K562 (cell line): ENCODE measurements at regions not wholly inside any gene's neighbourhood (a gene's known extent, or its start where the extent isn't known, plus 50 kb on each side); places are given as distances from the start of the nearest gene placed in this dataset.

ENCODE experiments used
- ATAC-seq: fragments of 200-7000 bp; cut with Tn5 transposase; 3 replicates; pipeline ENCODE4 v1.9.1; 2020; ENCODE audit warnings: moderate library complexity
- BruUV-seq: library from RNA; stranded (reverse); fragments of 400-500 nt; replicated peaks from 2 replicates; lab custom pipeline; 2021; lab: Mats Ljungman, UMichigan
- CTCF ChIA-PET: fragments of 300-600 bp; formaldehyde crosslinking; extraction: SDS; loops from one replicate; lab custom pipeline; 2021; ENCODE audit warnings: low intra/inter-chr PET ratio; lab: Yijun Ruan, JAX
- POLR2A ChIA-PET: fragments of 300-600, 350-650 bp; sonication (Branson Sonifier 250); formaldehyde crosslinking; extraction: SDS; loops from one replicate; lab custom pipeline; 2021; ENCODE audit warnings: antibody characterized with exemption, inconsistent platforms; lab: Yijun Ruan, JAX
- DNase-seq, 4 experiments: peaks; one replicate each; pipeline versions ENCODE4 v3.0.0 to v3.0.0-alpha.2; 2011 to 2018; ENCODE audit warnings: low spot score in 3 of 4, mixed read lengths in 3 of 4; ENCODE audit errors: extremely low read depth in 1 of 4
- FAIRE-seq: peaks from 2 replicates; lab custom pipeline; 2011; peaks lifted over from hg19 to GRCh38; lab: Jason Lieb, UNC
- H2AFZ ChIP-seq: 2 replicates; pipeline ENCODE4 v1.6.0; 2011; ENCODE audit warnings: low read depth, low read length, control low read depth, inconsistent platforms
- H3K27ac ChIP-seq: fragments of 200-600 bp; 3 replicates; pipeline ENCODE4 v1.8.0; 2011; ENCODE audit warnings: low read depth, mild to moderate bottlenecking, control low read depth, inconsistent platforms, low read length, moderate library complexity, mixed read lengths; ENCODE audit errors: extremely low read depth
- H3K27me3 ChIP-seq, 2 experiments: fragments of 300-600 bp in 1 of 2; 2 replicates in 1 of 2; 3 replicates in 1 of 2; pipeline versions ENCODE4 v1.6.0 to v1.8.0; 2011; ENCODE audit warnings: inconsistent platforms in 2 of 2, low read length in 2 of 2, mild to moderate bottlenecking in 1 of 2, mixed read lengths in 1 of 2, moderate library complexity in 1 of 2; ENCODE audit not compliant: control insufficient read depth in 2 of 2, insufficient read depth in 2 of 2
- H3K36me3 ChIP-seq: fragments of 300-600 bp; 3 replicates; pipeline ENCODE4 v1.8.0; 2011; ENCODE audit warnings: mild to moderate bottlenecking, low read length, inconsistent platforms; ENCODE audit not compliant: control insufficient read depth, insufficient read depth
- H3K4me1 ChIP-seq, 2 experiments: fragments of 200-600 bp in 1 of 2; replicated peaks in 1 of 2; 2 replicates in 1 of 2; 3 replicates in 1 of 2; pipeline versions ENCODE4 v1.5.1 to v1.8.0; 2011; ENCODE audit warnings: inconsistent platforms in 2 of 2, low read length in 2 of 2, mild to moderate bottlenecking in 1 of 2, mixed read lengths in 1 of 2, moderate library complexity in 1 of 2; ENCODE audit not compliant: control insufficient read depth in 2 of 2, insufficient read depth in 2 of 2
- H3K4me2 ChIP-seq: 2 replicates; pipeline ENCODE4 v1.6.1; 2011; ENCODE audit warnings: low read length, control low read depth, inconsistent platforms, mixed read lengths; ENCODE audit not compliant: insufficient read depth
- H3K4me3 ChIP-seq: fragments of 200-600 bp; sonication (generic), shearing (Covaris generic); 2 replicates; pipeline ENCODE4 v1.5.1; 2016; ENCODE audit warnings: control low read depth, inconsistent platforms
- H3K79me2 ChIP-seq: fragments of 200-600 bp; 3 replicates; pipeline ENCODE4 v1.8.0; 2011; ENCODE audit warnings: low read length, inconsistent platforms; ENCODE audit not compliant: control insufficient read depth, insufficient read depth
- H3K9ac ChIP-seq, 2 experiments: 2 replicates each; pipeline versions ENCODE4 v1.6.0 to v1.6.1; 2011; ENCODE audit warnings: low read depth in 2 of 2, low read length in 2 of 2, control low read depth in 1 of 2, inconsistent platforms in 1 of 2, mild to moderate bottlenecking in 1 of 2, mixed read lengths in 1 of 2; ENCODE audit not compliant: insufficient read depth in 1 of 2
- H3K9me1 ChIP-seq: one replicate; pipeline ENCODE4 v1.6.0; 2011; ENCODE audit warnings: inconsistent platforms, mild to moderate bottlenecking, low read length, moderate library complexity; ENCODE audit not compliant: control insufficient read depth, insufficient read depth
- H3K9me3 ChIP-seq: replicated peaks from 2 replicates; pipeline ENCODE4 v1.5.1; 2011; ENCODE audit warnings: low read depth, low read length, inconsistent platforms; ENCODE audit not compliant: control insufficient read depth, insufficient read depth
- H4K20me1 ChIP-seq: replicated peaks from 2 replicates; pipeline ENCODE4 v1.6.1; 2011; ENCODE audit warnings: low read length, inconsistent platforms, mixed read lengths; ENCODE audit not compliant: control insufficient read depth, insufficient read depth
- FOXJ3 ChIP-seq: sonication (generic); formaldehyde crosslinking; IDR thresholded peaks from 2 replicates; pipeline ENCODE4 v1.4.0; 2020; ENCODE audit warnings: mild to moderate bottlenecking, missing genetic modification reagents
- PHF21A ChIP-seq: fragments of 450-650 bp; IDR thresholded peaks from 2 replicates; pipeline ENCODE4 v1.6.1; 2017; ENCODE audit warnings: low read depth, borderline replicate concordance
- POLR2AphosphoS2 ChIP-seq: IDR thresholded peaks from 2 replicates; pipeline ENCODE4 v1.6.1; 2012; ENCODE audit warnings: low read length, improper control_type of control experiment
- RHOXF2B ChIP-seq: fragments of 250-450 bp; sonication (Bioruptor Pico); conservative IDR thresholded peaks from 2 replicates; pipeline ENCODE4 v1.5.1; 2021
- ZBTB8A ChIP-seq: fragments of 450-650 bp; IDR thresholded peaks from 2 replicates; pipeline ENCODE4 v1.6.1; 2018; ENCODE audit warnings: mild to moderate bottlenecking, moderate library complexity; ENCODE audit not compliant: partially characterized antibody
- WGBS: fragments of 100-300 bp; shearing (Covaris generic); methylation state at CpG from one replicate; pipeline ENCODE4 v1.1.6; 2016; ENCODE audit warnings: low coverage, mixed read lengths; ENCODE audit not compliant: insufficient coverage; ENCODE audit errors: missing lambda C conversion rate; 5-methylcytosine and 5-hydroxymethylcytosine counted together
- in situ Hi-C: fragments of 300-500 bp; cut with MboI; formaldehyde crosslinking; loops from 4 replicates; pipeline ENCODE4 v1.15.0; 2018; ENCODE audit warnings: inconsistent platforms, mixed read lengths
- intact Hi-C: fragments of 100-400 bp; cut with micrococcal nuclease; formaldehyde crosslinking; loops from 2 replicates; pipeline ENCODE4 v1.14.2; 2022
- TF ChIP-seq, protein P1 (sequence below), 2 experiments: fragments of 450-650 bp; IDR thresholded peaks; 2 replicates each; pipeline ENCODE4 v1.6.1; 2016
- TF ChIP-seq, protein P2 (sequence below): sonication (generic); formaldehyde crosslinking; IDR thresholded peaks from 2 replicates; pipeline ENCODE4 v1.8.0; 2022; ENCODE audit warnings: missing genetic modification reagents, mild to moderate bottlenecking, moderate library complexity, borderline replicate concordance
- TF ChIP-seq, protein P3 (sequence below): fragments of 150-350 bp; IDR thresholded peaks from 2 replicates; pipeline ENCODE4 v1.6.1; 2014; ENCODE audit warnings: low read depth, mild to moderate bottlenecking, low read length, borderline replicate concordance

DNA sequence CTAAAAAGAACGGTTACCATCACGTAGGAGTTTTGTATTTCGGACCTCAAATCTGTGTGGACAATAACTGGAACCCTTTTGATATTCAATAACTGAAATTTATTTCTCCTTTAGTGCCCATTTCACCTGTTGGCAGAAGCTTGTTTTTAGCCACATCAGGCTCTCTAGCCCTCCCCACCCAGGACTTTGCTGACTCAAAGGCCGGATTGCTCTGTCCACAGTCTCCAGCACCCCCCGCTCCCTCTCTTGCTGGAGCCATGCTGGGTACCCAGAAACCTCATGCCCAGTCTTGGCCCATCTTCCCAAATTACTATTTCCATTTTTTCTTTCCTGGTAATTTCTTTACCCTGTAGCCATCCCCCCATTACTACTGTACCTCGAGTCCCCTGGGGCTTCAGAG lies 55.8 kb upstream of the DUSP22 start:
- H3K27ac ChIP-seq: no peak overlapping the region
- H2AFZ ChIP-seq: no peak overlapping the region
- BruUV-seq: no TSS peak
- H3K4me3 ChIP-seq: no peak overlapping the region
- DNase-seq (no peak), FAIRE-seq (no peak), ATAC-seq (no peak; the same call in 2 of the 3 replicates)
- ChIA-PET CTCF (no interaction called here), POLR2A (no interaction called here)
- no peak overlapping the region for H3K4me2 ChIP-seq
- TF ChIP-seq PHF21A (no peak), RHOXF2B (CRISPR knock-in tag) (no peak), ZBTB8A (no peak), POLR2AphosphoS2 (no peak), FOXJ3 (CRISPR knock-in tag) (no peak)
- TF ChIP-seq, protein P1, sequence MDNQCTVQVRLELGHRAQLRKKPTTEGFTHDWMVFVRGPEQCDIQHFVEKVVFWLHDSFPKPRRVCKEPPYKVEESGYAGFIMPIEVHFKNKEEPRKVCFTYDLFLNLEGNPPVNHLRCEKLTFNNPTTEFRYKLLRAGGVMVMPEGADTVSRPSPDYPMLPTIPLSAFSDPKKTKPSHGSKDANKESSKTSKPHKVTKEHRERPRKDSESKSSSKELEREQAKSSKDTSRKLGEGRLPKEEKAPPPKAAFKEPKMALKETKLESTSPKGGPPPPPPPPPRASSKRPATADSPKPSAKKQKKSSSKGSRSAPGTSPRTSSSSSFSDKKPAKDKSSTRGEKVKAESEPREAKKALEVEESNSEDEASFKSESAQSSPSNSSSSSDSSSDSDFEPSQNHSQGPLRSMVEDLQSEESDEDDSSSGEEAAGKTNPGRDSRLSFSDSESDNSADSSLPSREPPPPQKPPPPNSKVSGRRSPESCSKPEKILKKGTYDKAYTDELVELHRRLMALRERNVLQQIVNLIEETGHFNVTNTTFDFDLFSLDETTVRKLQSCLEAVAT (IDR thresholded peaks at IDR 0.05): no peak
- TF ChIP-seq, protein P2, sequence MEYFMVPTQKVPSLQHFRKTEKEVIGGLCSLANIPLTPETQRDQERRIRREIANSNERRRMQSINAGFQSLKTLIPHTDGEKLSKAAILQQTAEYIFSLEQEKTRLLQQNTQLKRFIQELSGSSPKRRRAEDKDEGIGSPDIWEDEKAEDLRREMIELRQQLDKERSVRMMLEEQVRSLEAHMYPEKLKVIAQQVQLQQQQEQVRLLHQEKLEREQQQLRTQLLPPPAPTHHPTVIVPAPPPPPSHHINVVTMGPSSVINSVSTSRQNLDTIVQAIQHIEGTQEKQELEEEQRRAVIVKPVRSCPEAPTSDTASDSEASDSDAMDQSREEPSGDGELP (CRISPR knock-in tag): no peak
- TF ChIP-seq, protein P3, sequence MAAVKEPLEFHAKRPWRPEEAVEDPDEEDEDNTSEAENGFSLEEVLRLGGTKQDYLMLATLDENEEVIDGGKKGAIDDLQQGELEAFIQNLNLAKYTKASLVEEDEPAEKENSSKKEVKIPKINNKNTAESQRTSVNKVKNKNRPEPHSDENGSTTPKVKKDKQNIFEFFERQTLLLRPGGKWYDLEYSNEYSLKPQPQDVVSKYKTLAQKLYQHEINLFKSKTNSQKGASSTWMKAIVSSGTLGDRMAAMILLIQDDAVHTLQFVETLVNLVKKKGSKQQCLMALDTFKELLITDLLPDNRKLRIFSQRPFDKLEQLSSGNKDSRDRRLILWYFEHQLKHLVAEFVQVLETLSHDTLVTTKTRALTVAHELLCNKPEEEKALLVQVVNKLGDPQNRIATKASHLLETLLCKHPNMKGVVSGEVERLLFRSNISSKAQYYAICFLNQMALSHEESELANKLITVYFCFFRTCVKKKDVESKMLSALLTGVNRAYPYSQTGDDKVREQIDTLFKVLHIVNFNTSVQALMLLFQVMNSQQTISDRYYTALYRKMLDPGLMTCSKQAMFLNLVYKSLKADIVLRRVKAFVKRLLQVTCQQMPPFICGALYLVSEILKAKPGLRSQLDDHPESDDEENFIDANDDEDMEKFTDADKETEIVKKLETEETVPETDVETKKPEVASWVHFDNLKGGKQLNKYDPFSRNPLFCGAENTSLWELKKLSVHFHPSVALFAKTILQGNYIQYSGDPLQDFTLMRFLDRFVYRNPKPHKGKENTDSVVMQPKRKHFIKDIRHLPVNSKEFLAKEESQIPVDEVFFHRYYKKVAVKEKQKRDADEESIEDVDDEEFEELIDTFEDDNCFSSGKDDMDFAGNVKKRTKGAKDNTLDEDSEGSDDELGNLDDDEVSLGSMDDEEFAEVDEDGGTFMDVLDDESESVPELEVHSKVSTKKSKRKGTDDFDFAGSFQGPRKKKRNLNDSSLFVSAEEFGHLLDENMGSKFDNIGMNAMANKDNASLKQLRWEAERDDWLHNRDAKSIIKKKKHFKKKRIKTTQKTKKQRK: no peak
- 0% methylated on average over 6 of the region's 6 CpGs for WGBS
- H3K27me3 ChIP-seq: peaks cover 20 to 45% of the 10 kb centered on the region in 2 experiments
- H3K4me1 ChIP-seq: no peaks in the 10 kb centered on the region
- H3K36me3 ChIP-seq: no peaks in the 10 kb centered on the region
- H3K9me3 ChIP-seq: no peaks in the 10 kb centered on the region
- H3K9me1 ChIP-seq: no peaks in the 10 kb centered on the region
- intact Hi-C loops (no loop called here), in situ Hi-C loops (no loop called here)
- H3K79me2 ChIP-seq: no peaks in the 10 kb centered on the region
- no peaks in the 10 kb centered on the region for H4K20me1 ChIP-seq
- no peak overlapping the region for H3K9ac ChIP-seq
